H1 (cell line): ENCODE measurements at regions not wholly inside any gene's neighbourhood (a gene's known extent, or its start where the extent isn't known, plus 50 kb on each side); places are given as distances from the start of the nearest gene placed in this dataset.

Experiments used
- CTCF ChIA-PET: fragments of 300-600 bp; sonication (Branson Sonifier 250); formaldehyde crosslinking; loops from one replicate; lab custom pipeline; 2021; ENCODE audit not compliant: partially characterized antibody; lab: Charles Lee
- POLR2A ChIA-PET: fragments of 300-600 bp; sonication (Branson Sonifier 250); formaldehyde crosslinking; loops from one replicate; lab custom pipeline; 2021; ENCODE audit warnings: inconsistent platforms; ENCODE audit not compliant: partially characterized antibody; lab: Charles Lee
- DNase-seq, 2 experiments: peaks; one replicate each; pipeline versions ENCODE4 v3.0.0 to v3.0.0-alpha.2; 2010 to 2022; ENCODE audit warnings: low spot score in 2 of 2, low read depth in 1 of 2, mixed read lengths in 1 of 2
- FAIRE-seq: peaks from 2 replicates; lab custom pipeline; 2011; peaks lifted over from hg19 to GRCh38; lab: Jason Lieb, UNC
- H2AFZ ChIP-seq: 2 replicates; pipeline ENCODE4 v1.8.1; 2012; ENCODE audit warnings: low read length, inconsistent platforms
- H2AK5ac ChIP-seq: 2 replicates; pipeline ENCODE4 v1.6.1; 2013; ENCODE audit warnings: low read depth, low read length
- H2BK120ac ChIP-seq: replicated peaks from 2 replicates; pipeline ENCODE3; 2013; ENCODE audit warnings: low read depth, low read length, inconsistent platforms
- H2BK12ac ChIP-seq: 2 replicates; pipeline ENCODE4 v1.6.1; 2013; ENCODE audit warnings: low read depth, low read length
- H2BK15ac ChIP-seq: 2 replicates; pipeline ENCODE4 v1.6.1; 2013; ENCODE audit warnings: low read length
- H2BK20ac ChIP-seq: 2 replicates; pipeline ENCODE4 v1.6.1; 2013; ENCODE audit warnings: low read length
- H2BK5ac ChIP-seq: 2 replicates; pipeline ENCODE4 v1.6.1; 2013; ENCODE audit warnings: low read depth, low read length
- H3K14ac ChIP-seq: 2 replicates; pipeline ENCODE4 v1.6.1; 2013; ENCODE audit warnings: inconsistent platforms; ENCODE audit not compliant: insufficient read length
- H3K18ac ChIP-seq: 2 replicates; pipeline ENCODE4 v1.6.1; 2013; ENCODE audit warnings: low read length; ENCODE audit errors: extremely low read depth
- H3K23ac ChIP-seq: 2 replicates; pipeline ENCODE4 v1.6.1; 2013; ENCODE audit warnings: inconsistent platforms; ENCODE audit not compliant: insufficient read length
- H3K23me2 ChIP-seq: 2 replicates; pipeline ENCODE4 v1.6.1; 2013; ENCODE audit warnings: low read depth, low read length
- H3K27ac ChIP-seq: 2 replicates; pipeline ENCODE4 v1.6.1; 2011; ENCODE audit warnings: low read depth, low read length, inconsistent platforms
- H3K27me3 ChIP-seq, 4 experiments: replicated peaks in 1 of 4; 1 replicate in 1 of 4; 2 replicates in 3 of 4; pipeline versions ENCODE4 v1.6.1 to v1.8.1; 2011 to 2013; ENCODE audit warnings: low read length in 3 of 4, mild to moderate bottlenecking in 3 of 4, inconsistent platforms in 2 of 4, mixed read lengths in 2 of 4, moderate library complexity in 1 of 4; ENCODE audit not compliant: control insufficient read depth in 3 of 4, insufficient read depth in 3 of 4; ENCODE audit errors: extremely low read depth in 1 of 4
- H3K36me3 ChIP-seq, 4 experiments: 2 replicates each; pipeline versions ENCODE4 v1.6.1 to v1.8.1; 2011 to 2013; ENCODE audit warnings: mild to moderate bottlenecking in 4 of 4, low read length in 3 of 4, moderate library complexity in 2 of 4, control low read depth in 1 of 4, inconsistent platforms in 1 of 4; ENCODE audit not compliant: insufficient read depth in 4 of 4, control insufficient read depth in 2 of 4
- H3K4ac ChIP-seq: replicated peaks from 2 replicates; pipeline ENCODE3; 2013; ENCODE audit warnings: low read length, low read depth, mixed read lengths, inconsistent platforms; ENCODE audit not compliant: insufficient read length
- H3K4me1 ChIP-seq, 4 experiments: replicated peaks in 1 of 4; 1 replicate in 1 of 4; 2 replicates in 3 of 4; pipeline versions ENCODE4 v1.6.1 to v1.8.1; 2011 to 2013; ENCODE audit warnings: low read length in 3 of 4, inconsistent platforms in 2 of 4, mixed read lengths in 1 of 4; ENCODE audit not compliant: insufficient read depth in 4 of 4, control insufficient read depth in 3 of 4
- H3K4me2 ChIP-seq, 2 experiments: 2 replicates each; pipeline versions ENCODE4 v1.6.1 to v1.8.1; 2011 to 2013; ENCODE audit warnings: low read depth in 2 of 2, low read length in 2 of 2, control low read depth in 1 of 2, inconsistent platforms in 1 of 2, mild to moderate bottlenecking in 1 of 2; ENCODE audit not compliant: insufficient read depth in 1 of 2
- H3K4me3 ChIP-seq, 4 experiments: fragments of 200-600, 300-600 bp in 1 of 4; sonication (generic), shearing (Covaris generic), sonication (Bioruptor Twin) in 1 of 4; 2 replicates each; pipeline versions ENCODE4 v1.5.1 to v1.8.1; 2011 to 2016; ENCODE audit warnings: low read length in 4 of 4, low read depth in 3 of 4, control low read depth in 2 of 4, inconsistent platforms in 2 of 4, mild to moderate bottlenecking in 2 of 4, mixed read lengths in 1 of 4, moderate library complexity in 1 of 4; ENCODE audit not compliant: insufficient read depth in 2 of 4; ENCODE audit errors: extremely low read depth in 1 of 4
- H3K56ac ChIP-seq: replicated peaks from 2 replicates; pipeline ENCODE3; 2013; ENCODE audit warnings: low read depth, mild to moderate bottlenecking, mixed read lengths, low read length, inconsistent platforms; ENCODE audit not compliant: insufficient read length
- H3K79me1 ChIP-seq: 2 replicates; pipeline ENCODE4 v1.6.1; 2013; ENCODE audit warnings: low read depth, low read length, control low read depth
- H3K79me2 ChIP-seq, 2 experiments: 2 replicates each; pipeline versions ENCODE4 v1.6.1 to v1.8.1; 2012 to 2013; ENCODE audit warnings: low read length in 2 of 2, mild to moderate bottlenecking in 2 of 2, inconsistent platforms in 1 of 2; ENCODE audit not compliant: insufficient read depth in 2 of 2, control insufficient read depth in 1 of 2
- H3K9ac ChIP-seq, 4 experiments: replicated peaks in 1 of 4; 1 replicate in 1 of 4; 2 replicates in 3 of 4; pipeline versions ENCODE4 v1.6.1 to v1.8.1; 2011 to 2013; ENCODE audit warnings: low read depth in 3 of 4, low read length in 3 of 4, control low read depth in 2 of 4, mild to moderate bottlenecking in 2 of 4, moderate library complexity in 2 of 4, inconsistent platforms in 1 of 4; ENCODE audit errors: extremely low read depth in 1 of 4
- H3K9me3 ChIP-seq, 2 experiments: 2 replicates each; pipeline versions ENCODE4 v1.6.1 to v1.8.1; 2012 to 2013; ENCODE audit warnings: mild to moderate bottlenecking in 2 of 2, moderate library complexity in 2 of 2, control low read depth in 1 of 2, inconsistent platforms in 1 of 2, low read depth in 1 of 2, low read length in 1 of 2, mixed read lengths in 1 of 2; ENCODE audit not compliant: insufficient read depth in 2 of 2
- H4K20me1 ChIP-seq, 2 experiments: replicated peaks in 1 of 2; 2 replicates each; pipeline versions ENCODE3 to v1.8.1; 2011 to 2013; ENCODE audit warnings: inconsistent platforms in 2 of 2, low read length in 2 of 2, mild to moderate bottlenecking in 1 of 2; ENCODE audit not compliant: insufficient read depth in 2 of 2, control insufficient read depth in 1 of 2
- H4K5ac ChIP-seq: 2 replicates; pipeline ENCODE4 v1.6.1; 2013; ENCODE audit warnings: low read length, low read depth, mixed read lengths, inconsistent platforms; ENCODE audit not compliant: insufficient read length
- H4K8ac ChIP-seq: 2 replicates; pipeline ENCODE4 v1.8.0; 2013; ENCODE audit warnings: mild to moderate bottlenecking, moderate library complexity, low read length, inconsistent platforms; ENCODE audit not compliant: insufficient read depth; ENCODE audit errors: extremely low read depth
- H4K91ac ChIP-seq: replicated peaks from 2 replicates; pipeline ENCODE3; 2013; ENCODE audit warnings: low read length, mixed read lengths, inconsistent platforms; ENCODE audit not compliant: insufficient read length
- CTCF ChIP-seq, 3 experiments: IDR thresholded peaks; 1 replicate in 2 of 3; 2 replicates in 1 of 3; pipeline versions ENCODE4 v1.5.1 to v1.6.1; 2011; ENCODE audit warnings: low read length in 3 of 3, mild to moderate bottlenecking in 3 of 3, inconsistent platforms in 2 of 3, low read depth in 1 of 3, moderate library complexity in 1 of 3; ENCODE audit not compliant: insufficient read depth in 1 of 3; ENCODE audit errors: control extremely low read depth in 1 of 3
- KDM5A ChIP-seq: fragments of 200-600 bp; IDR thresholded peaks from 2 replicates; pipeline ENCODE4 v1.7.1; 2012; ENCODE audit warnings: mild to moderate bottlenecking, low read length, inconsistent platforms, mixed read lengths
- RAD21 ChIP-seq, 2 experiments: IDR thresholded peaks in 1 of 2; conservative IDR thresholded peaks in 1 of 2; 2 replicates each; pipeline ENCODE4 v1.6.1; 2011; ENCODE audit warnings: low read depth in 2 of 2, low read length in 2 of 2, improper control_type of control experiment in 1 of 2, inconsistent platforms in 1 of 2, mild to moderate bottlenecking in 1 of 2, moderate library complexity in 1 of 2
- WGBS, 2 experiments: shearing (Covaris generic) in 1 of 2; methylation state at CpG; one replicate each; pipeline versions ENCODE4 v1.1.6 to v1.1.7; 2013 to 2015; ENCODE audit warnings: low lambda C conversion rate in 2 of 2, mixed read lengths in 2 of 2, inconsistent platforms in 1 of 2, low coverage in 1 of 2, missing lambda C conversion rate in 1 of 2; ENCODE audit not compliant: insufficient replicate concordance in 2 of 2, insufficient coverage in 1 of 2, insufficient read length in 1 of 2; ENCODE audit errors: extremely low coverage in 1 of 2, missing lambda C conversion rate in 1 of 2; 5-methylcytosine and 5-hydroxymethylcytosine counted together

DNA sequence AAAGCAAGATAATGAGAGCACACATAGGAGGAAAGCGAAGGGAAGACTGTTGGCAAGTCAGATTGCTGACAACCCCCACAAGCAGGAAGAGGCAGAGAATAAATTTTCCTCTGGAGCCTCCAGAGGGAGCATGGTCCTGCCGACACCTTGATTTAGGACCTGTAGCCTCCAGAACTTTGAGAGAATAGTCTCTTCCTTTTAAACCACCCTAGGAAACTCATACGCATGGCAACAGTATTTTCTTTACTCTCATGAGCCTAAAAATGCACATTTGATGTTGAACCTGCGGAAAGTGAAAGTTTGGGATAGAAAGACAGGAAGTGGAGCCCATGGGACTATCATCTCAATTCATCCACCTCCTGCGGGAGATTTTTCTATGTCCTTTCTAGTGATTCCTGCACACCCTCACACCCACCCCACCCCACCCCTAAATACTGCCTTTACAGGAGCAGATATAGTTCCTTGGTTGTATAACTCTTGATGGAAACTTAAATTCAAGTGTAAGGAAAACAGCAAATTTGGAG lies 116.7 kb upstream of the LPP start:
- TF ChIP-seq KDM5A = no peak
- peak; percentile 74 to 80 for TF ChIP-seq RAD21 (IDR thresholded peaks at IDR 0.05 in 1 of 2, conservative IDR thresholded peaks at IDR 0.05 in 1 of 2; ENCODE audit: low read depth in 2 of 2, low read length in 2 of 2)
- peak; percentile 28 to 59 (median 46) for TF ChIP-seq CTCF (IDR thresholded peaks at IDR 0.05; ENCODE audit: control extremely low read depth in 1 of 3, insufficient read depth in 1 of 3, low read depth in 1 of 3, low read length in 3 of 3)
- TF ChIP-seq, all 59 proteins: peak for 2
- H3K9ac ChIP-seq = no peak overlapping the region
- H3K9me3 ChIP-seq = no peaks in the 10 kb centered on the region
- H3K4me3 ChIP-seq = no peak overlapping the region
- H3K18ac ChIP-seq = no peak overlapping the region
- no peaks in the 10 kb centered on the region for H3K79me1 ChIP-seq
- no peak overlapping the region for H3K14ac ChIP-seq
- H2AK5ac ChIP-seq = no peak overlapping the region
- ChIA-PET CTCF (interaction anchor here (1.0 to 2.8 kb wide), 3 partner anchors 15 to 297 kb away, joined by 6 to 11 read pairs (median 6); no protein-coding TSS in a partner anchor), POLR2A (interaction anchor here (1.4 kb wide), 1 partner anchor 15 kb away, joined by 4 read pairs; no protein-coding TSS in a partner anchor)
- H3K4me1 ChIP-seq = peaks cover 0 to 3% (median 0%) of the 10 kb centered on the region in 4 experiments; a peak in 5 of 7 replicates
- H2BK5ac ChIP-seq = no peak overlapping the region
- 67% methylated on average over 5 of the region's 5 CpGs; no CpG with 5 or more reads in 1 of the 2 experiments for WGBS, 2 experiments
- no peak for DNase-seq
- no peaks in the 10 kb centered on the region for H3K23me2 ChIP-seq
- H2BK120ac ChIP-seq = no peak overlapping the region
- H3K4me2 ChIP-seq = no peak overlapping the region
- no peak overlapping the region for H2BK12ac ChIP-seq
- no peaks in the 10 kb centered on the region for H3K79me2 ChIP-seq
- no peak overlapping the region for H3K23ac ChIP-seq
- H2AFZ ChIP-seq = peak overlapping the region; percentile 84; the same call in 1 of the 2 replicates
- no peaks in the 10 kb centered on the region for H4K20me1 ChIP-seq
- H3K27me3 ChIP-seq = no peaks in the 10 kb centered on the region
- no peak overlapping the region for H3K27ac ChIP-seq
- no peak overlapping the region for H3K4ac ChIP-seq
- no peak overlapping the region for H2BK20ac ChIP-seq
- peak; percentile 39 for FAIRE-seq
- no peak overlapping the region for H2BK15ac ChIP-seq
- H3K56ac ChIP-seq = no peak overlapping the region
- H4K91ac ChIP-seq = no peak overlapping the region
- H4K5ac ChIP-seq = no peak overlapping the region
- H3K36me3 ChIP-seq = no peaks in the 10 kb centered on the region
- no peak overlapping the region for H4K8ac ChIP-seq
